OCI-LY1 (cell line): ENCODE measurements at regions not wholly inside any gene's neighbourhood (a gene's known extent, or its start where the extent isn't known, plus 50 kb on each side); places are given as distances from the start of the nearest gene placed in this dataset.
A peak's percentile ranks its signal among the peaks of the same experiment; 100 is the strongest.

ENCODE experiments used
- H2AFZ ChIP-seq: fragments of 200-600 bp; sonication (generic), shearing (Covaris generic); 2 replicates; pipeline ENCODE4 v1.6.0; 2014; ENCODE audit warnings: antibody characterized with exemption, mild to moderate bottlenecking, low read length
- H3F3A ChIP-seq: fragments of 200-600 bp; sonication (generic), shearing (Covaris generic); 2 replicates; pipeline ENCODE4 v1.6.0; 2014; ENCODE audit warnings: mild to moderate bottlenecking, antibody characterized with exemption, low read length, moderate library complexity; ENCODE audit not compliant: insufficient read depth
- H3K27ac ChIP-seq: fragments of 200-600 bp; sonication (generic); 2 replicates; pipeline ENCODE4 v1.5.1; 2014; ENCODE audit warnings: low read length, mixed run types, mild to moderate bottlenecking, low read depth; ENCODE audit not compliant: poor library complexity, severe bottlenecking
- H3K27me3 ChIP-seq: fragments of 200-600 bp; sonication (generic); 2 replicates; pipeline ENCODE4 v1.6.0; 2014; ENCODE audit warnings: antibody characterized with exemption, mild to moderate bottlenecking, low read length, moderate library complexity; ENCODE audit not compliant: insufficient read depth
- H3K36me3 ChIP-seq: fragments of 200-600 bp; sonication (generic); 2 replicates; pipeline ENCODE4 v1.6.1; 2014; ENCODE audit warnings: mild to moderate bottlenecking, antibody characterized with exemption, low read length, moderate library complexity, mixed read lengths; ENCODE audit not compliant: insufficient read depth
- H3K4me1 ChIP-seq: fragments of 200-600 bp; sonication (generic); 2 replicates; pipeline ENCODE4 v1.5.1; 2014; ENCODE audit warnings: mild to moderate bottlenecking, low read length, moderate library complexity; ENCODE audit not compliant: insufficient read depth, severe bottlenecking
- H3K4me2 ChIP-seq: fragments of 200-600 bp; sonication (generic), shearing (Covaris generic); 2 replicates; pipeline ENCODE4 v1.6.1; 2014; ENCODE audit warnings: low read length
- H3K4me3 ChIP-seq: fragments of 200-600 bp; sonication (generic); 2 replicates; pipeline ENCODE4 v1.5.1; 2014; ENCODE audit warnings: low read length, low read depth, mild to moderate bottlenecking, mixed read lengths; ENCODE audit not compliant: poor library complexity, severe bottlenecking
- H3K79me2 ChIP-seq: fragments of 200-600 bp; shearing (Covaris generic); 2 replicates; pipeline ENCODE4 v1.6.1; 2016; ENCODE audit warnings: mixed run types, low read length, mixed read lengths; ENCODE audit not compliant: insufficient read depth
- H3K9ac ChIP-seq: fragments of 200-600 bp; sonication (generic), shearing (Covaris generic); 2 replicates; pipeline ENCODE4 v1.6.1; 2014; ENCODE audit warnings: mild to moderate bottlenecking, low read length, mixed read lengths
- H3K9me2 ChIP-seq: fragments of 200-600 bp; sonication (generic), shearing (Covaris generic); 2 replicates; pipeline ENCODE4 v1.6.1; 2014; ENCODE audit warnings: low read depth, mild to moderate bottlenecking, low read length, mixed read lengths
- H3K9me3 ChIP-seq: fragments of 200-600 bp; shearing (Covaris generic); 2 replicates; pipeline ENCODE4 v1.6.1; 2014; ENCODE audit warnings: low read length, mixed read lengths
- H4K20me1 ChIP-seq: fragments of 200-600 bp; sonication (generic), shearing (Covaris generic); 2 replicates; pipeline ENCODE4 v1.6.0; 2016; ENCODE audit warnings: mild to moderate bottlenecking, low read length; ENCODE audit not compliant: insufficient read depth
- EZH2 ChIP-seq: fragments of 200-600 bp; sonication (generic), shearing (Covaris generic); IDR thresholded peaks from 2 replicates; pipeline ENCODE4 v1.8.0; 2017; ENCODE audit warnings: borderline replicate concordance, mixed run types, mild to moderate bottlenecking, antibody characterized with exemption, low read length, moderate library complexity, mixed read lengths
- TF ChIP-seq, protein P1 (sequence below): fragments of 200-600 bp; sonication (generic), shearing (Covaris generic); IDR thresholded peaks from 2 replicates; pipeline ENCODE4 v1.5.1; 2017; ENCODE audit warnings: mild to moderate bottlenecking, antibody characterized with exemption, low read length, moderate library complexity, mixed read lengths

DNA sequence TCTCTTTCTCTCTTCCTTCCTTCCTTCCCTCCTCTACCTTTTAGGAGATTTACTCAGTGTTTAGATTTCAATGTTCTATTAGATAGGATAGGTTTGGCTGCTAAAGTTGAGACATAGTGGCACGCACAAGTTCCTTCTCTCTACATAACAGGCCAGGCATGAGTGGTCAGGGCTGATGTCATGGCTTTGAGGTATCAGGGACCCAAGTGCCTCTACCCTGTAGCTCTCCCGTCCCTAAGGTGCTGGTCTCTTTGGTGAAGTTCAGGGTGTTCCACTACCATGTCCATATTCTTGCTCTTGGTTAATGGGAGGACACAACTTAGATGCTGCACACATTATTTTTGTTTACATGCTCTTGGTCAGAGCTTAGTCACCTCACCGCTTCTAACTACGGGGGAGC lies 245.3 kb downstream of the QKI start:
- H3K4me2 ChIP-seq: no peak overlapping the region
- TF ChIP-seq, protein P1, sequence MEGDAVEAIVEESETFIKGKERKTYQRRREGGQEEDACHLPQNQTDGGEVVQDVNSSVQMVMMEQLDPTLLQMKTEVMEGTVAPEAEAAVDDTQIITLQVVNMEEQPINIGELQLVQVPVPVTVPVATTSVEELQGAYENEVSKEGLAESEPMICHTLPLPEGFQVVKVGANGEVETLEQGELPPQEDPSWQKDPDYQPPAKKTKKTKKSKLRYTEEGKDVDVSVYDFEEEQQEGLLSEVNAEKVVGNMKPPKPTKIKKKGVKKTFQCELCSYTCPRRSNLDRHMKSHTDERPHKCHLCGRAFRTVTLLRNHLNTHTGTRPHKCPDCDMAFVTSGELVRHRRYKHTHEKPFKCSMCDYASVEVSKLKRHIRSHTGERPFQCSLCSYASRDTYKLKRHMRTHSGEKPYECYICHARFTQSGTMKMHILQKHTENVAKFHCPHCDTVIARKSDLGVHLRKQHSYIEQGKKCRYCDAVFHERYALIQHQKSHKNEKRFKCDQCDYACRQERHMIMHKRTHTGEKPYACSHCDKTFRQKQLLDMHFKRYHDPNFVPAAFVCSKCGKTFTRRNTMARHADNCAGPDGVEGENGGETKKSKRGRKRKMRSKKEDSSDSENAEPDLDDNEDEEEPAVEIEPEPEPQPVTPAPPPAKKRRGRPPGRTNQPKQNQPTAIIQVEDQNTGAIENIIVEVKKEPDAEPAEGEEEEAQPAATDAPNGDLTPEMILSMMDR: no peak
- TF ChIP-seq EZH2: no peak
- no peaks in the 10 kb centered on the region for H3F3A ChIP-seq
- no peaks in the 10 kb centered on the region; the same call in 1 of the 2 replicates for H3K36me3 ChIP-seq
- H4K20me1 ChIP-seq: no peaks in the 10 kb centered on the region
- H2AFZ ChIP-seq: no peak overlapping the region
- no peaks in the 10 kb centered on the region for H3K9me3 ChIP-seq
- no peaks in the 10 kb centered on the region for H3K79me2 ChIP-seq
- H3K27ac ChIP-seq: no peak overlapping the region
- no peak overlapping the region for H3K4me3 ChIP-seq
- peaks cover 7% of the 10 kb centered on the region for H3K4me1 ChIP-seq
- no peak overlapping the region for H3K9ac ChIP-seq
- no peaks in the 10 kb centered on the region for H3K27me3 ChIP-seq
- H3K9me2 ChIP-seq: no peaks in the 10 kb centered on the region

DNA sequence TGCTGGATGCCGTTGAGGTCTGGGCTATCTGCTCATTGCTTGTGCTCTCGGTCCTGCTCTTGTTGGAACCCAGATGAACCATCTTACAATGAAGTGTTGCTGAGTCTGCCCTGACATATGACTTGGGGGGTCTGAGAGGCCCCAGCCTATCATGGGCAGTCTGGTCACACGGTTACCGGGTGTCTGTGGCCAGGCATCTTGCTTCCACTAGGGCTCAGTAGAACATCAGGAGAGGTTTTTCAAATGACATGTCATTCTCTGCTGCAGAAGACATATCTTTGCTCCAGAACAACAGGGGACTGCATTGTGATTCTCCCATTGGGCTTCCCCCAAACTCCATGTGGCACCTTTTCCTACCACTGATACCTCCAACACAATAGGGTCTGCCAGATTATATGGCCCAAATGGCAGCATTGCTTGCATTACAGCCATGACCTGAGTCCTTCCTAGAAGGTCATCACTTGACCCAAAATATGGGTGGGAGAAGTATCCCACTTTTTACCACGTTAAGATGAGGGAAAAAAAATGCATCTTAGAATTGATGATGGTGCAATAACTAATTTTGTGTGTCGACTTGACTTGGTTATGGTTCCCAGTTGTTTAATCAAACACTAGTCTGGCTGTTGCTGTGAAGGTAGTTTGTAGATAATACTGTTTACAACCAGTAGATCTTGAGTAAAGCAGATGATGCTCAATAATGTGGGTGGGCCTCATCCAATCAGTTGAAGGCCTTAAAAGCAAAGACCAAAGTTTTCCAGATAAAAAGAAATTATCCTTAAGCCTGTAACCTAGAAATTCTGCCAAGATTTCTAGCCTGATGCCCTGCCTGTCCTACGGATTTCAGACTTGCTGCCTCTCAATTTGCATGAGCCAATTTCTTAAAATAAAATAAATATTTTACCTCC lies 241.0 kb downstream of the QKI start:
- H3K4me2 ChIP-seq: no peak overlapping the region
- no peak overlapping the region for H3K9ac ChIP-seq
- H3K4me3 ChIP-seq: no peak overlapping the region
- no peaks in the 10 kb centered on the region for H3F3A ChIP-seq
- no peaks in the 10 kb centered on the region for H3K9me2 ChIP-seq
- H3K27ac ChIP-seq: no peak overlapping the region
- peaks cover 4% of the 10 kb centered on the region; the same call in 1 of the 2 replicates for H3K27me3 ChIP-seq
- H2AFZ ChIP-seq: no peak overlapping the region
- no peak for TF ChIP-seq EZH2
- TF ChIP-seq, protein P1: peak; percentile 38; the same call in 1 of the 2 replicates
- no peaks in the 10 kb centered on the region; the same call in 1 of the 2 replicates for H3K36me3 ChIP-seq
- no peaks in the 10 kb centered on the region for H3K9me3 ChIP-seq
- no peaks in the 10 kb centered on the region for H3K79me2 ChIP-seq
- H4K20me1 ChIP-seq: no peaks in the 10 kb centered on the region
- no peaks in the 10 kb centered on the region for H3K4me1 ChIP-seq

DNA sequence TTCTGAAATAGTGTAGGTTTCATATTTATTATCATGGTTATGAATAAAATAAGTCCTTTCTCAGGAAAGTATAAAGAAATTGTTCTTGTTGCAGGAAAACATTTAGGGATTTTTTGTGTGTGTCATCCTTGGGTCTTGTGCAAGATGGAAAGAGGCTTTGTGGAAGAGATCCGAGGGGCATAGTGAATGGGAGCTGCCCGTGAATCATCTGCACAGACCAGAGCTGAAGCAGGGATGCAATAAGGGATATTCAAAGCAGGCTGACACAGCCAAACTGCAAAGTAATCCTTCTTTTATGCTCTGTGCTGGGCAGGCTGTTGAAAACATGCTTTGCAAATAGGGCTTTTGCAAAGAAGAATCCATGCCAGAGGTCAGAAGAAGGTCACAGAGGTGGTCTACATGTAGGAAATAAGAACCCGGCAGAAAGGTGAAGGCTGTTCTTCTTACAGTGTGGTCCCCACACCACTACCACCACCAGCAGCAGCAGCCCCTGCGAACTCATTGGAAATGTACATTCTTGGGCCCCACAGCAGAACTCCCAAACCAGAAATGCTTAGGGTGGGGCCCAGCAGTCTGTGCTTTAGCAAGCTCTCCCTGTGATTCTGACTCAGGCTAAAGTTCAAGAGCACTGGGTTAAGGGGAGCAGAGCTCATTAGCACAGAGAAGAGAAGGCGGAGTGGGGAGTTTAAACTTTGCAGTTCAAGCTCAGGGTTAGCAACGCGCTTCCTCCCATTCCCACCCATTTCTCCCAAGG lies 237.6 kb downstream of the QKI start:
- H4K20me1 ChIP-seq: no peaks in the 10 kb centered on the region
- no peaks in the 10 kb centered on the region; the same call in 1 of the 2 replicates for H3K36me3 ChIP-seq
- H3K4me1 ChIP-seq: no peaks in the 10 kb centered on the region
- TF ChIP-seq, protein P1: no peak
- H3K9me2 ChIP-seq: no peaks in the 10 kb centered on the region
- no peak overlapping the region for H2AFZ ChIP-seq
- no peaks in the 10 kb centered on the region for H3K79me2 ChIP-seq
- H3K9ac ChIP-seq: no peak overlapping the region
- no peak overlapping the region for H3K27ac ChIP-seq
- no peak overlapping the region for H3K4me3 ChIP-seq
- H3K27me3 ChIP-seq: peaks cover 4% of the 10 kb centered on the region; the same call in 1 of the 2 replicates
- no peak overlapping the region for H3K4me2 ChIP-seq
- no peaks in the 10 kb centered on the region for H3K9me3 ChIP-seq
- H3F3A ChIP-seq: no peaks in the 10 kb centered on the region
